EL (cell line): ENCODE measurements at regions not wholly inside any gene's neighbourhood (a gene's known extent, or its start where the extent isn't known, plus 50 kb on each side); places are given as distances from the start of the nearest gene placed in this dataset.

ENCODE experiments used
- DNase-seq: peaks from one replicate; pipeline ENCODE4 v3.0.0-alpha.2; 2016

DNA sequence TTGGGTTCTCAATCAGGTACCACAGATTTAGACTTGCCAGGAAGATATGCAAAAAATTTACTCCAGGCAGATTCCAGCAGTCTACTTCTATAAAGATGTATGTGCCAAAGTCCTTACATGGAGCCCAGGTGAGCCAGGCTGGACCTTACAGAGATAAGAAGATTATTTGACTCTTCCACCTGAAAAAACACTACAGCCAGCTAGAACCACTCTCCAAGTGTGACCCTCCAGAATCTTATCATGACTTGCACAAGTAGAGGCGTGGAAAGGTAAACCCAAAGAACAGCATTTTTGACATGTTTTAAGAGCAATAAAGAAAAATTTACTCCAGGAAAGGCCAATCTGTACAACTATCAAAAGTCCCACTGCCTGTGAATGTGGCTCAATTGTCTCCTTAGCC is 146.8 kb upstream of the DPT start:
- DNase-seq, result no peak

GRCh38 chr1:168876830-168877229 is 147.8 kb upstream of the DPT start:
- DNase-seq, result no peak

- DNase-seq, result no peak
These were observed 151.1 kb upstream of the DPT start for GRCh38 chr1:168879896-168880734.

GRCh38 chr1:168881656-168882260 is 152.8 kb upstream of the DPT start:
- DNase-seq, result no peak

DNA sequence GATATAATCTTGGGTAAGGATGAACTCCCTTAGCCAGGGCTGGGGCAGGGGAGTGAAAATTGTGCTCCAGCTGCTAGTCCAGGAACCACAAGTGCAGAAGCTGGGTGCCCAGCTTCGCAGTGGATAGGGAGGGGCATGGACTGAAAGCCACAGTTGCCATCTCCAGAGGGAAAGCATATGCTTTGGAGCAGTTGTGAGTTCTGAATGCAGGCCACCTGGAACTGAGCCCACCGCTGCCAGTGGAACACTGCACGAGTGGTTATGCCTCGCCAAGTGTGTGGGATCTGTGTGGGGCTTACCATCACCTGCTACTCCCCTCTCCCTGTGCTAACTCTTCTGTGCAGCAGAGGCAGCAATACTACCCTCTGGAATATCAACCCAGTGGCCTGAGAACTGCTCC is 158.4 kb upstream of the DPT start:
- no peak for DNase-seq

GRCh38 chr1:168888418-168888817 is 159.4 kb upstream of the DPT start:
- no peak for DNase-seq

DNA sequence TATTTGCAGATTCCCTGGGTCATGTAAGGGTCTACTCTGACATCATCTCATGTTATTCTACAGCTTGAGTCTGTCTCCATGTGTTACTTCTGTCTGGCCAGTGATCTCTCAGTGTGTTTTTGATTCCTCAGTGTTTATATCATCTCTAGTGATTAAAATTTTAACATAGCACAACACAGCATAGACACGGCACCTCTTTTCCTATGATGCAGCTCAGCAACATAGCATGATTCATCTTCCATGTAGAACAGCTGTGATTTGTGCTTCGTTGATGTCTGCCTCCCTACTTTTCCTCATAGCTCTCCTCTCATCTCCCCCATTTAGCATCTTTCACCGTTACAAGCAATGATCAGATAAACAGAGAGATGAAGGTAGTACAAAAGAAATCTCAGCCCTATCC is 163.9 kb upstream of the DPT start:
- DNase-seq, result no peak

DNA sequence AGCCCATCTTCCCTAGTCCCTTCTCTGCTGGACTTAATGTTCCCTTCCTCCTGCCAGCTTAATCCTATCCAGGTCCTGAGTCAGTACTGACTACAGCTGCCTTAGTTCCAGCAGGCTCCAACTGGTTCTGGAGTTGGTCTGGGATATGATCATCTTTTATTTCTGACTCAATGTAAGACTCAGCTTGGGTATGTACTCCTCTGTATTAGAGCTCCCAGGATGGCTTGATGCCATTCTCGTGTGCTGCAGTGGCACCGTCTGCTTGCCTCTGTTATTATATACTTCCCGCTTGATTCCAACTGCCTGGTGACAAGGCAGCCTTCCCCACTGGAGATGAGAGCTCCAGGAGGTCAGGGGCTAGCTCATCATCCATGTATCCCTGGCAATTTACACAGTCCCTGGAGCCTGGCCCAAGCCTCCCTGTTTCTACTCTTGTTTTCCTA is 164.4 kb upstream of the DPT start:
- DNase-seq, result no peak

GRCh38 chr1:168894397-168894903 is 165.4 kb upstream of the DPT start:
- DNase-seq, result no peak

GRCh38 chr1:168897249-168897648 is 168.2 kb upstream of the DPT start:
- no peak for DNase-seq

GRCh38 chr1:168903237-168903830 is 174.3 kb upstream of the DPT start:
- DNase-seq, result no peak

DNA sequence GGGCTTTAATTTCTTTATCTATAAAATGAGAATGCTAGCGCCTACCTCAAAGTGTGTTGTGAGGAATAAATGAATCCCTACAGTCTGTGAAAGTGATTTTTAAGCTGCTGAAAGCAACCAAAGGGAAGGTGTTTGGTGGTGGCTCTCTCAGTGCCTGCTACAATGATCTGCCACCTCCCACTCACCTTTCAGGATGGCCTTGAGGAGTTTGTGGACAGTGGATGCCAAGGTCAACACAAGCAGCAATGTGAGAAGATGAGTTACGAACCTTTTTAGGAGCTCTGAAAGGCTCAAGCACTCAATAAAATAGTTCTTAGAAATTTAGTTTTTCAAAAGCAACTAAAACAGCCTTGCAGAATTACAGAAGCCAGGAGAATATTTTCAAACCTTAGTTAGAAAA is 176.6 kb upstream of the DPT start:
- no peak for DNase-seq

DNA sequence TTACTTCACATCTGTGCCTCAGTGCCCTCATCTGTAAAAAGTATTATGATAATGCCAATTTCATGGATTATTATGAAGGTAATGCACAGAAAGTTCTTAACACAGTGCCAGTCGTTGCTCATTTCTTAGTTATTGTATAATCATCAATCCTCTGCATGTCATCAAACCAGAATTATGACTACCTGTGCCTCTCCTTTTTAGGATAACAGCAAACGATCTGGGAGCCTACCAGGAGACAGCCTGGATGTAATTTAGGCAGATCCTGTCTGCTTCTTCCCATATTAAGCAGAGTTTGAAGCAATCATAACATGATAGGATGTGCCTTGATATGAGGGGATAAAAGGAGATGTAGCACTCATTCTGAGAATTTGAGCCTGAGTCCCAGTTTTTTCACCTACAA is 177.4 kb upstream of the DPT start:
- no peak for DNase-seq

- no peak for DNase-seq
These were observed 178.0 kb upstream of the DPT start for GRCh38 chr1:168907053-168907452.

DNA sequence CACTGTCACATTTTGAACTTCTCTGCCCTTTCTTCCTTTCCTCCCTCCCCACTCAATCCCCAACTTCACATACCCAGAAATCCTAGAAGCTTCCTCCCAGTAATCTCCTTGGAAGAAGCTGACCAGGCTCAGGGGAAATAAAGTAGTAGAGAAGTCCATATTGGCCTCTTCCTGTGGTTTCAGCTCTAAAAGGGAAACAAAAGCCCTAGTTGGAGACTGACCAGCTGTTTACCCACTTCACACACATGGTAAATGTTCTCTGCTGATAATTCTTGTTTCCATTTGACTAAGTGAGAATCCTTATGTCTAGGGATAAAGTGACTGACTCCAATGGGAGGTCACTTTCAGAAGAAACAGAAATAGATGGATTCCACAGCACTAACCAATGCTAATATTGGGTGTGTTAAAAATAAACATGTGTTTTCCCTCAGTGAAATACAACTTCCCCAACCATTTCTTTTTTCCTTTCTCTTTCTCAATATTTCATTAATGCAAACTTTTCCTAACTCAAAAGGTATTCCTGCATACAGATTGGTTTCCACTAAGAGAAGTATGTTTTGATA is 178.9 kb upstream of the DPT start:
- no peak for DNase-seq

DNA sequence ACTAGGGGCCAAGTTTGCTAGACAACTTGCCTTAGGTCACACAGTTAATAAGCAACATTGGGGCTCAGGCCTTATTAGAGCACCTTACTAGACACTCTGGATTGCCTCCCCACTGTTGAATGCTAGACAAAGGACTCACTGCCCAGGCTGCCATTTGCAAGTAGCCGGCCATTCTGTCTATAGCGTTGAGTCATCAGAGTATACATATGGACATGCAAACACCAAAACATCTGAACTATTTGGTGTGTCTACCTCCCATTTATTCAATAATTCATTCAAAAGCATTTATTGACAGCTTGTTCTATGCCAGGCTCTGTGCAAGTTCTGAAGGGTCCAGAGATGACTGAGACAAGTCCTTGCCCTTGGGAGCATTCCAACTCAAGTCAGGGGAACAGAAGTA is 181.4 kb upstream of the DPT start:
- DNase-seq, result no peak

DNA sequence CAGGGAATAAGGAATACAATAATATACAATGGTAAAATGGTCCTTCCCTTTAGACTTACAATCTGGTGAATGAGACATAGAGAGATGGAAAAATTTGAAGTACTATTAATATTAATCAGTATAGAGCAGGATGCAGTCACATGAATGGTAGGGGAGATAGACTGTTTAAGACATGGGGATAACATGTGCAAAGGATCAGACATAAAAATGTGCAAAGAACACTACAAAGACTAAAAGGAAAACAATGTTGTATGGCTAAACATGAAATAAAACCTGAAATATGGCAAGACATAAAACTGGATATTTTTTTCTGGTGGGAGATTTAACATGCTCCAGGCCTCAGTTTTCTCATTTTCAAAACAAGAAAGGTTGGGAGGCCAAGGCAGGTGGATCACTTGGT is 182.4 kb upstream of the DPT start:
- DNase-seq, result no peak

GRCh38 chr1:168913711-168914463 is 184.9 kb upstream of the DPT start:
- DNase-seq, result no peak

- DNase-seq, result no peak
These were observed 188.3 kb upstream of the DPT start for GRCh38 chr1:168917309-168917708.

DNA sequence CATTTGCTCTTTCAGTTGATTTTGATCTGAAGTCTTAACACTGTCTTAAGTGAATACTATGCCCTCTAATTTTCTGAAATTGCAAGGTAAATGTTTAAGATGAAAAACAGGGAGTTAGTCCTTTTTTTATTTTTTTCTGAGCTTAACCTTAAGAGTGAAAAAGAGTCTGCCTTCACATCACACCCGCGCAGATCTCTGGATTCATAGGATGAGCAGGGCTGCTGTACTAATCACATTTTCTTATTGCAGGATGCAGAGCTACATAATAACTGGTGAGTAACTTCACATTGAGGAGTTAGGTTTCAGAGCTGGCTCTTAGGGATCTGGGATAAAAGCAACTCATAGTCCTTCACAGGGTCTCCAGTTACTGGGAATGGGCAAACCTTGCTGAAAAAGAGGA is 188.7 kb upstream of the ATP1B1 start:
- no peak for DNase-seq

DNA sequence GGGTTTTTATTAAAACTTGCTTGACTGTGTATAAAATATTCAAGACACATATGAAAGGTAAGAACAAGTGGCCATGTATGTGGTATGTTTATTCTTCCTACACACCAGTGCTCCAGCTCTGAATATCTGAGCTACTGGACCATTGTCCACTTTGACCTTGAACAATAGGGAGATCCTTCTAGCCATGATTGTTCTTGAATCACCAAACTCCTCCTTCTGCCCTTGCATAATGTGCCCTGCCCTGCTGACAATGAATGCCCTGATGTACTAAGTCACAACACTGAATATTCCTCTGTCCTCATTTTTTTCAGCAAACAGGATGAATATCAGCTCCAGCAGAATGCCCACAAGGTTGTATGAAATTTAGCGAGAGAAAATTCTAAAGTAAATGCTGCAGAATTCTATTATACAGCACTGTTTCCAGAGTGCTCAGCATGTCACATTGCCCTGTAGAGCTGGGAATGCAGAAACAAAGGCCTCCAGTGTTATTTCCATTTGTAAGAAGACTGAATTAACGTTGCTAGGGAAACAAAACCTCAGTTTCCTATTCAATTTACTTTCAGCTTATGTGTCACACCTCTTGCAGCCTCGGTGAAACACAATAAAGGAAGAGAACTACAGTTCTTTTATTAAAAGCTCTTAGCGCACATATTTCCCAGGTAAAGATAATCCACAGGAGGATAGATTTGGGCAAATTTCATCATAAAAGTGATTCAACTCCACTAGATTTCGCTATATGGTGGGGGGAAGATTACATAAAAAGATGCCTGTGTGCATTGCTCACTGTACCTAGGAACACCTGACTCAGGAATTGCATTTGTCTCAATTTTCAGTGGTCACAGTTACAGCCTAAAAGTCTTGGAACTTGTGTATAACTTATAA is 187.4 kb upstream of the ATP1B1 start:
- DNase-seq, result no peak
